HG03060 (cell line): ENCODE measurements at regions not wholly inside any gene's neighbourhood (a gene's known extent, or its start where the extent isn't known, plus 50 kb on each side); places are given as distances from the start of the nearest gene placed in this dataset.
"Not testable (repeated sequence)": the region's sequence is repeated elsewhere in the genome, so short reads cannot be mapped to it uniquely, and the experiment has no call there.

Experiments
- ATAC-seq: cut with Tn5 transposase; IDR thresholded peaks from one replicate; pipeline ENCODE4 v1.9.1; 2021; ENCODE audit warnings: low read depth, moderate number of reproducible peaks; ENCODE audit not compliant: unreplicated experiment

GRCh38 chr3:81068546-81068945, 692.9 kb downstream of the GBE1 start:
- ATAC-seq = no peak

- no peak for ATAC-seq
Observed at GRCh38 chr3:81063896-81064295, 697.5 kb downstream of the GBE1 start.

- not testable (repeated sequence) for ATAC-seq
Observed at GRCh38 chr3:81051133-81051532, 710.3 kb downstream of the GBE1 start.

- no peak for ATAC-seq
Observed at GRCh38 chr3:81048058-81048665, 713.3 kb downstream of the GBE1 start.

GRCh38 chr3:81045976-81046375, 715.5 kb downstream of the GBE1 start:
- no peak for ATAC-seq

- no peak for ATAC-seq
Observed at GRCh38 chr3:81045246-81045645, 716.2 kb downstream of the GBE1 start.

- ATAC-seq = no peak
Observed at GRCh38 chr3:81043660-81044199, 717.7 kb downstream of the GBE1 start.

- no peak for ATAC-seq
Observed at GRCh38 chr3:81043009-81043408, 718.4 kb downstream of the GBE1 start.

GRCh38 chr3:81041331-81041730, 720.1 kb downstream of the GBE1 start:
- ATAC-seq = no peak

- no peak for ATAC-seq
Observed at GRCh38 chr3:81040107-81040506, 721.3 kb downstream of the GBE1 start.

- no peak for ATAC-seq
Observed at GRCh38 chr3:81033684-81034083, 727.8 kb downstream of the GBE1 start.

GRCh38 chr3:81033185-81033584, 728.3 kb downstream of the GBE1 start:
- no peak for ATAC-seq

GRCh38 chr3:81029861-81030260, 731.6 kb downstream of the GBE1 start:
- ATAC-seq = no peak

GRCh38 chr3:81027344-81027743, 734.1 kb downstream of the GBE1 start:
- no peak for ATAC-seq

GRCh38 chr3:81024560-81024959, 736.9 kb downstream of the GBE1 start:
- no peak for ATAC-seq

- no peak for ATAC-seq
Observed at GRCh38 chr3:81022339-81022738, 739.1 kb downstream of the GBE1 start.

GRCh38 chr3:81013360-81013759, 748.1 kb downstream of the GBE1 start:
- no peak for ATAC-seq

- no peak for ATAC-seq
Observed at GRCh38 chr3:81005992-81006391, 755.5 kb downstream of the GBE1 start.

GRCh38 chr3:81003817-81004216, 757.6 kb downstream of the GBE1 start:
- no peak for ATAC-seq

GRCh38 chr3:81003008-81003645, 758.3 kb downstream of the GBE1 start:
- no peak for ATAC-seq

- no peak for ATAC-seq
Observed at GRCh38 chr3:80999481-80999880, 762.0 kb downstream of the GBE1 start.

GRCh38 chr3:80998022-80998421, 763.4 kb downstream of the GBE1 start:
- ATAC-seq = no peak
